ENCODE measurements at regions not wholly inside any gene's neighbourhood (a gene's known extent, or its start where the extent isn't known, plus 50 kb on each side); places are given as distances from the start of the nearest gene placed in this dataset.
"Not testable (repeated sequence)": the region's sequence is repeated elsewhere in the genome, so short reads cannot be mapped to it uniquely, and the experiment has no call there.

- TF ChIP-seq CTCF, POLR2A (IDR thresholded peaks at IDR 0.05): not testable (repeated sequence)
These were observed 137.4 kb upstream of the PKP2 start for GRCh38 chr12:33033999-33034398.
